DMS79 (cell line): ENCODE measurements at regions not wholly inside any gene's neighbourhood (a gene's known extent, or its start where the extent isn't known, plus 50 kb on each side); places are given as distances from the start of the nearest gene placed in this dataset.
"Not testable (repeated sequence)": the region's sequence is repeated elsewhere in the genome, so short reads cannot be mapped to it uniquely, and the experiment has no call there.

Experiments
- DNase-seq: peaks from one replicate; lab custom pipeline; 2025; lab: John Stamatoyannopoulos, UW

GRCh38 chr6:137655291-137655690 lies 161.1 kb upstream of the OLIG3 start:
- no peak for DNase-seq

- DNase-seq = no peak
Measured at GRCh38 chr6:137656735-137657134, 162.5 kb upstream of the OLIG3 start.

- DNase-seq = no peak
Measured at GRCh38 chr6:137657351-137657911, 163.2 kb upstream of the OLIG3 start.

DNA sequence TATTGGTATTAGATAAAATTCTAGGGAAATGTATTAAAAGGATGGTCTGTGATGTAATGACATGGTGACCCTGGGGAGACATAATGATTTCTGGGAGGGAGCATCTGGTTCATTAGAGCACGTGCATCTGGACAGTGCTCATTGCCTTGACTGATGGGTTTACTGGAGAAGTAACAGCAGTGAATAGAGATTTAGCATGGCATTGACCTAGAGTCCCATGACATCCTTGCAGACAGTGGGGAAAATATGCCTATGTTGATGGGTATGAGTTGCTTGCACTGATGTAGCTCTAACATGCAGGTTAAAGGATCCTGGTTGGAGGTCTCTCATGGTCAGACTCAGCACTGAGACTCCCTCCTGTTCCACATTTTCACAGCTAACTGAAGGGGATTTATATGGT lies 164.1 kb upstream of the OLIG3 start:
- DNase-seq = no peak

DNA sequence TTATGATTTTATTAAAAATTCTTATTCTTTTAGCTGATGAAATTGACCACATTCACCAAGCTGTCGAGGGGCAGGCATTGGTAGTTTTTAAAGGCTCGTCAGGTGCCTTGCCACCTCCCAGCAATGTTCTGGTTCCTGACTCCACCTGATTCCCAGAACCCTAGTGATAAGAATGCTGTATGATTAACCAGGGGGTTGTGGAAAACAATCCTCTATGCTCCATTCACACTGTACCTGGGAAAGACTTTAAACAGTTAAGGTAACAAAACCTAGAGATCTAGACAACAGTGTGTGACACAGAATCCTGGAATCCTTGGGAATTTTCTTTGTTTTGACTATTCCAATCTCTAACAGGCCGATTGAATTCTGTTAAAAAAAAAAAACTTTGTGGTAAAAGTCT lies 165.7 kb upstream of the OLIG3 start:
- no peak for DNase-seq

- no peak for DNase-seq
Measured at GRCh38 chr6:137660296-137660731, 166.1 kb upstream of the OLIG3 start.

DNA sequence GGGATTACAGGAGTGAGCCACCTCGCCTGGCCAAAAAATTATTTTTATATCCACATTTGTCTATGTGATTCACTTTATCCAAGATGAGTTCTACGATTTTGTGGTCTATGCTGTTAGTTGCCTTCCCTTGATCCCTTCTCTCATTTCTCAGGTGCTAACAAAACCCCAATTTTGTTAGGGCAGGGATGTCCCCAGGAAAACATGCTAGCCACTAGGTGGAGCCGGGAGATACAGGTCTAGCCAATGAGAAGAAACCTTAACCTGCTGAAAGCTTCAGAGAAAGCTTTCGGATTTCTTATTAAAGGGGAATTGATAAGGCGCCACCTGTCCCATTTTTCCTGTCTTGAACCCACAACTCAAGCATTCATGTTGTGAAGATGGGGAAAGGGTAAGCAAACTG lies 167.4 kb upstream of the OLIG3 start:
- DNase-seq = no peak

DNA sequence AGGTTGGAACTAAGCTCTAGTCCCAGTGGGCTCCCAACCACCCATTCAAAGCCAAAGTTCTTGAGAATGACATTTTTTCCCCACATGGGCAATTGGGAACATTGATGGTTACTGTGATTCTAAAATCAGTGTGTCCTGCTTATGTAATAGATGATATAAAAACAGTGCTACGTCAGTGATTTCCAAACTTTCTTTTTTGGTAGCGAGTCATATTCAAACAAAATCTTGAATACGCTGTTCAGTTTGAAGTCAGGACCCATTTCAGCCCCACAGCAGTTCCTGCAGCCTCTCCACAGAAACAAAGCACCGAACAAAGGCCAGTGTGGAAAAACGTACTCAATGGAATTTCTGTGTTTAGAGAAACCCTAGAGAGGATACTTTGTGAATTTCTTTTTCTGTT lies 170.0 kb upstream of the OLIG3 start:
- DNase-seq = no peak

- no peak for DNase-seq
Measured at GRCh38 chr6:137665342-137665934, 171.2 kb upstream of the OLIG3 start.

DNA sequence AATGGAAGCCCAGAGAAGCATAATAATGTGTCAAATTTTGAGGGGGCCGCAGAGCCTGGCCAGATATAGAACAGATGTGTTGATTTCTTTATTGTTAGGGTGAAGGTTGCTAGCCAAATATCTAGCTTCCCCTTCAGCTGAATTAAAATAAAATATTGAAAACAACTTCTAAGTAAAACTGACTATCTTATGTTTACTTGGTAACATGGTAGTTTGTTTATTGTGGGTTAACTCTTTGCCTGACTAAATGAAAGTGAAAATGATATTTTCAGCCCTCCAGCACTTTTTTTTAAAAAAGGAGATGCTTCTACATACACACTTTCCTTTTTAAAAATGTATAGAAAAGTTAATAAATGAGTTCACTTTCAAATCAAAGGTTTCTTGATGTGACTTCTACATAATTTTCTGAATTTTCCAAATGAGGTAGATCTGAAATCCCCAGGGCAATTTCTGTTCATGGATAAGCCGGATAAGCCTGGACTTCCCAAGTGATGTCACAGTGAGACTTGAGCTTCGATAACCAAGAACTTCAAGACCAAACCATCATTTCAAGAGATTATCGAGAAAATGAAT lies 172.1 kb upstream of the OLIG3 start:
- DNase-seq = no peak

- no peak for DNase-seq
Measured at GRCh38 chr6:137673603-137674002, 179.4 kb upstream of the OLIG3 start.

GRCh38 chr6:137676888-137677287 lies 182.7 kb upstream of the OLIG3 start:
- DNase-seq = no peak

DNA sequence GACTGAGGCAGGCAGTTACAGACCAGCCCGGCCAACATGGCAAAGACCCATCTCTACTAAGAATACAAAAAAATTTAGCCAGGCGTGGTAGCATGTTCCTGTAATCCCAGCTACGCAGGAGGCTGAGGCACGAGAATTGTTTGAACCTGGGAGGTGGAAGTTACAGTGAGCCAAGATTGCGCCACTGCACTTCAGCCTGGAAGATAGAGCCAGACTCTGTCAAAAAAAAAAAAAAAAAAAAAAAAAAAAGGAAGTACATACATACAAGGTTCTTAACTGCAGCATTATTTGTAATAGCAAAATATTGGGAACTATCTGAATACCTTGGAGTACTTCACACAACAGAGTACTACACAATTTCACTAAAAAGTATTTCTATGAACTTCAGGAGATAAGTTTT lies 183.5 kb upstream of the OLIG3 start:
- DNase-seq = no peak

DNA sequence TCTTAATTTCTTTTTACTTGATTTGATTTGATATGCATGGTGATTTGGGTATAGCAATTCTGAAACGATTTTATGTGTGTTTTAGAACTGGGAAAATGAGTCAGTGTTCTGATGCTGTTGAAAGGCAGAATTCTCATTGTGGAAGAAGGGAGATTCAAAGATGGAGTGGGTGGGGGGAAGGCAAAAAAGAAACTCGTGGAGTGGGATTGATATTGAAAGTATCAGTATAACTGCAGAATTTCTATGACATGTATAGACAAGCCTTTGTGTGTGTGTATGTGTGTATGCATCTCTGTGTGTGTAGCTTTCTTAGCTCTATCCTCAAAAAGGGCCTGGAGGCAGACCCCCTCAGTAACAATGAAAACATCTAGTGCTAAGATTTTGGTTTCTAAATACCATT lies 184.3 kb upstream of the OLIG3 start:
- no peak for DNase-seq

DNA sequence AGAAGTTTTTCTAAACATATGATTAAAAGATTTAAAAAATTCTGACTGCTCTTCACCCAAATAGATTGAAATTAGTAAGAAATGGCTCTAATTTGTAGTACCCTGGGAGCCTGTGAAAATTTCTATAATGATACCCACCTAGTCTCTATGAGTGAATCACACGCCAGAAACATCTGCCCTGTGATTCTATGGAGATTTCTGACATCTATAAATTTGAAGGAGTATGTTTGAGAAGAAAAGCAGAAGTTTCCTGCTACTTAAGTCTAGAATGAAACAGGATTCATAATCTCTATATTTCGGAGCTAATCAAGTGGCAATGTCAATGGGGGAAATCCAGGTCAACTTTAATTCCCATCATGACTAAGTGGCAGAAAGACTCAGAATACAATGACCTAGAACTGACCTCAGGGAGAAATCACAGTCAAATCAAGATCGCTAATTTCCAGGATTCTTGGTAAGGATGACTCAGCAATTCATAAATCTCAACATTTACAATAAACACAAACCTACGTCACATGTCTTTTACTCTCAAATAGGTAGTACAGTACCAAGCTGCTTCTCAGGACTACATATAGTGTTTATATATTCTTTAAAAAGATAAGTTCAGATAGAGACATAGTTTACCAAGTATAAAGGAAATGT lies 186.2 kb upstream of the TNFAIP3 start:
- DNase-seq = no peak

- DNase-seq = no peak
Measured at GRCh38 chr6:137681445-137682009, 185.5 kb upstream of the TNFAIP3 start.

- DNase-seq = not testable (repeated sequence)
Measured at GRCh38 chr6:137682658-137683057, 184.4 kb upstream of the TNFAIP3 start.

DNA sequence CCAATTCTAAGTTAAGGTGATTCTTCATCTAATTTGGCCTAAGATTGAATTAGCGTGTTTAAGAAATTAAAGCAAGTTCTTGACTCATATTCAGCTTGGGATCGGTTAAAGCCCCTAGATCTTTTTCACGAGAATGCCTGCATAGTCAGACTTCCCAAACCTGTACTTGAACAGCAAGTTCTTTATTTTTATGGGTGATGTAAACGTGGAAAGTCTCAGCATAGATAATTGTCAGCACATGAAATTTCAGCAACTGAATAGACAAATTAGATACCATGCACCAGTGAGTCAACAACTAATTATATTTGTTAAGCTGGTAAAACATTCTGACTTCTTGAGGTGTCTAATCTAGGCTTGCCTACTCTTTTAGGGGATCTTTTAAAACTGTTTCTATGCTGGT lies 183.1 kb upstream of the TNFAIP3 start:
- no peak for DNase-seq

DNA sequence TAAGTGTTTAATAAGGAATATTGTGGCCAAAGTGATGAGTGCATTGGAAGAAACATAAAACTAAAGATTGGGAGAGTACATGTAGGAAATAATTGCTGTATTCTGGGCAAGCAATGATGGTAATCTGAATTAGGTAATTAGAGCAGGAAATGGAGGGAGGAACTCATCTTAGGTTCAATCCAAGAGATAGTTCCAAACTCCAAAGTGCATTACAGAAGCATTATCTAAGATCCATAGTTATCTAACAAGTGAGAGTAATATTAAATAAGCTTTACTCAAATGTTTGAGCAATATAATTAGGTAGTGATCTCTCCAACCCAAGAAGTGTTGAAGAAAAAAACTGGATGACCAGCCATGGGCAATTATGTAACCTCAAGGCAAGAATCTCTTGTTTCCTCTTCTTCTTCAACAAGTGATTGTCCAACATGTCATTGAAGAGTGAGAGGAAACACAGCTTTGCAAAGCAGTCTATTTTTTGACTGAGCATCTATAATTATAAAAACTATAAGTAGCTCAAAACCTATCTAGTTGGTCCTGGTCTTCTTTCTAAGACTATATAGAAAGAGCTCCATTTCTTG lies 181.2 kb upstream of the TNFAIP3 start:
- no peak for DNase-seq

DNA sequence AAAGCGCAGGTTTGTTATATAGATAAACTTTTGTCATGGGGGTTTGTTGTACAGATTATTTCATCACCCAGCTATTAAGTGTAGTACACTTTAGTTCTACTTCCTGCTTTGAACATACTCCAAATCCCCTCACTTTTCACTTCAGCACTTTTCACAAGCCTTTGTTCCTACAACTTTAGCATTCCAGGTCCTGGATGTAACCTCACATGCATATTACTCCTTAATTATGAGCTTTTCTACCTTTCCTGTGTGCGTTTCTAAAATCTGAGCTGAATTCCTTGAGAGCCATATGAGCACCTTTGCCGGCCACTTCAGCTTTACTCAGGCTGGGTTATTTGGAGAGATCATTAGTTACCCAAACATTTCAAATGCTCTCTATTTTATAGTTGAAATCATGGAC lies 179.2 kb upstream of the TNFAIP3 start:
- no peak for DNase-seq

GRCh38 chr6:137688230-137688971 lies 178.7 kb upstream of the TNFAIP3 start:
- DNase-seq = no peak

GRCh38 chr6:137689377-137689776 lies 177.7 kb upstream of the TNFAIP3 start:
- no peak for DNase-seq
